ENCODE measurements at regions not wholly inside any gene's neighbourhood (a gene's known extent, or its start where the extent isn't known, plus 50 kb on each side); places are given as distances from the start of the nearest gene placed in this dataset.

- TF ChIP-seq CTCF (IDR thresholded peaks at IDR 0.05; ENCODE audit: low read depth, low read length, missing control alignments), result no peak
- H3K27ac ChIP-seq, result no peak overlapping the region
- no peaks in the 10 kb centered on the region for H3K27me3 ChIP-seq (replicated peaks)
- no peak for DNase-seq
- H3K36me3 ChIP-seq (replicated peaks), result no peaks in the 10 kb centered on the region
- in situ Hi-C loops (cut with HindIII; ENCODE audit: low pct_ligation_motif_present, low sequenced_read_pairs), result no loop called here
- no peak overlapping the region for H3K4me3 ChIP-seq (ENCODE audit: low read depth, low read length)
Measured at GRCh38 chr6:99780556-99780885, 173.9 kb downstream of the PRDM13 start.

DNA sequence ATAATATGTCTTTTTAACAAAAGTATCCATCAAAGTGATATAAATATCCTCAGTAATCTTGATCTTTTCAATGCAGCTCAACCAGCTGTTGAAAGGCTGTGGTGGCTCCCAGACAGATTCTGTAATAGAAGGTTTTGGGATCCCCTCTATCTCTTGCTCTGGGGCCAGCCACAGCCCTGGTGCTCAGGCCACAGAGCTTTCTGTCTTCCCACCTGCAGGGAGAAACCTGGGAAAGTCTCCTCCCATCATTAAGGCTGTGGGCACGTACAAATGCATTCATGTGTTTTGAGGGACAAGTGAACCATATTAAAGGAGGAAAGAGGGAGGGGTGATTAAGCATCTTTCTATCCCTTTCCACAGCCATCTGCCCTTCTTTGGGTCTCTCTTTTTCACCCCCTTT is 183.1 kb downstream of the PRDM13 start:
- TF ChIP-seq CTCF (IDR thresholded peaks at IDR 0.05; ENCODE audit: low read depth, low read length, missing control alignments), result no peak

GRCh38 chr6:99790679-99791078 is 184.0 kb downstream of the PRDM13 start:
- no peak for TF ChIP-seq CTCF (IDR thresholded peaks at IDR 0.05; ENCODE audit: low read depth, low read length, missing control alignments)
- Histone ChIP-seq H3K27ac (no peak overlapping the region), H3K27me3 (replicated peaks) (no peaks in the 10 kb centered on the region), H3K4me3 (ENCODE audit: low read depth, low read length) (no peak overlapping the region), H3K36me3 (replicated peaks) (no peaks in the 10 kb centered on the region)
- in situ Hi-C loops (cut with HindIII; ENCODE audit: low pct_ligation_motif_present, low sequenced_read_pairs), result no loop called here
- DNase-seq, result no peak

More for the DNA sequence above, 183.1 kb downstream of the PRDM13 start:
- H3K4me3 ChIP-seq (ENCODE audit: low read depth, low read length), result no peak overlapping the region
- no peak for DNase-seq
- in situ Hi-C loops (cut with HindIII; ENCODE audit: low pct_ligation_motif_present, low sequenced_read_pairs), result no loop called here
- H3K36me3 ChIP-seq (replicated peaks), result no peaks in the 10 kb centered on the region
- no peak overlapping the region for H3K27ac ChIP-seq
- no peaks in the 10 kb centered on the region for H3K27me3 ChIP-seq (replicated peaks)

- H3K36me3 ChIP-seq (replicated peaks), result no peaks in the 10 kb centered on the region
- H3K27me3 ChIP-seq (replicated peaks), result no peaks in the 10 kb centered on the region
- no peak overlapping the region for H3K4me3 ChIP-seq (ENCODE audit: low read depth, low read length)
- DNase-seq, result no peak
- no peak for TF ChIP-seq CTCF (IDR thresholded peaks at IDR 0.05; ENCODE audit: low read depth, low read length, missing control alignments)
- no peak overlapping the region for H3K27ac ChIP-seq
- in situ Hi-C loops (cut with HindIII; ENCODE audit: low pct_ligation_motif_present, low sequenced_read_pairs), result no loop called here
Measured at GRCh38 chr6:99801805-99802204, 192.2 kb downstream of the MCHR2 start.

GRCh38 chr6:99802396-99803031 is 191.5 kb downstream of the MCHR2 start:
- H3K36me3 ChIP-seq (replicated peaks), result no peaks in the 10 kb centered on the region
- no peak for DNase-seq
- H3K27me3 ChIP-seq (replicated peaks), result no peaks in the 10 kb centered on the region
- no peak overlapping the region for H3K27ac ChIP-seq
- no peak overlapping the region for H3K4me3 ChIP-seq (ENCODE audit: low read depth, low read length)
- in situ Hi-C loops (cut with HindIII; ENCODE audit: low pct_ligation_motif_present, low sequenced_read_pairs), result no loop called here
- TF ChIP-seq CTCF (IDR thresholded peaks at IDR 0.05; ENCODE audit: low read depth, low read length, missing control alignments), result no peak

DNA sequence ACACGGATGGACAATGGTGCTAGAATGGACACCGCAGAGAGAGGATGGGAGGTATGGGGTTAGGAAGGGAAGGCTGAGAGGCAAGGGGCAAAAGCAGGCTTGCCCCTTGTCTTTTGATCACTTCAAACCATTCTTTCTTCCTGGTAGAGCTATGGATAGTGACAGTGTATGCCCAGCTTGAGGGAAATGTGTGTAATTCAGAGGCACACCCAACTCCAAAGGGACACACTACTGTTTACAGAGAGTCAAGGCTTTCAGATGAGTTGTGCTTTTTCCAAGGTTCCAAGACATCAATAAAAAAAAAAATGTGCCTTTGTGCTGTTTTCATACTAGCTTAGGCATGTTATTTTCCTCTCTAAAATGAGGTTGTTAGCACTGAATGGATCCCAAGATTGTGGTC is 185.0 kb downstream of the MCHR2 start:
- Histone ChIP-seq H3K4me3 (ENCODE audit: low read depth, low read length) (no peak overlapping the region), H3K27me3 (replicated peaks) (no peaks in the 10 kb centered on the region), H3K36me3 (replicated peaks) (no peaks in the 10 kb centered on the region), H3K27ac (no peak overlapping the region)
- DNase-seq, result no peak
- TF ChIP-seq CTCF (IDR thresholded peaks at IDR 0.05; ENCODE audit: low read depth, low read length, missing control alignments), result no peak
- in situ Hi-C loops (cut with HindIII; ENCODE audit: low pct_ligation_motif_present, low sequenced_read_pairs), result no loop called here

Data from brain microvascular endothelial cell (primary cell).